Mesendoderm (in vitro differentiated cells): ENCODE measurements at regions not wholly inside any gene's neighbourhood (a gene's known extent, or its start where the extent isn't known, plus 50 kb on each side); places are given as distances from the start of the nearest gene placed in this dataset.

ENCODE experiments used
- DNase-seq: peaks from one replicate; pipeline ENCODE4 v3.0.0; 2013
- H2AK5ac ChIP-seq: 2 replicates; pipeline ENCODE4 v1.6.1; 2013; ENCODE audit warnings: low read length, inconsistent platforms
- H2BK120ac ChIP-seq: 2 replicates; pipeline ENCODE4 v1.6.1; 2013; ENCODE audit warnings: low read depth, mild to moderate bottlenecking, low read length, moderate library complexity, mixed read lengths
- H2BK15ac ChIP-seq: replicated peaks from 2 replicates; pipeline ENCODE4 v1.6.1; 2013; ENCODE audit warnings: low read depth, mild to moderate bottlenecking, moderate library complexity
- H2BK5ac ChIP-seq: 2 replicates; pipeline ENCODE4 v1.6.1; 2013; ENCODE audit warnings: low read length, inconsistent platforms
- H3K18ac ChIP-seq: 2 replicates; pipeline ENCODE4 v1.6.1; 2013; ENCODE audit warnings: mild to moderate bottlenecking, low read length, mixed read lengths
- H3K23ac ChIP-seq: one replicate; pipeline ENCODE4 v1.6.1; 2013; ENCODE audit warnings: low read length
- H3K27ac ChIP-seq: 2 replicates; pipeline ENCODE4 v1.5.1; 2013; ENCODE audit warnings: low read depth, mild to moderate bottlenecking, inconsistent platforms, low read length, moderate library complexity
- H3K27me3 ChIP-seq: 2 replicates; pipeline ENCODE4 v1.6.1; 2013; ENCODE audit warnings: low read length, control low read depth, mild to moderate bottlenecking, inconsistent platforms; ENCODE audit not compliant: insufficient read depth, poor library complexity
- H3K36me3 ChIP-seq: 2 replicates; pipeline ENCODE4 v1.6.1; 2013; ENCODE audit warnings: low read length, inconsistent platforms; ENCODE audit not compliant: control insufficient read depth, insufficient read depth
- H3K4ac ChIP-seq: one replicate; pipeline ENCODE4 v1.6.1; 2013; ENCODE audit warnings: low read depth, mild to moderate bottlenecking, low read length, moderate library complexity
- H3K4me1 ChIP-seq: 2 replicates; pipeline ENCODE4 v1.6.1; 2013; ENCODE audit warnings: low read depth, low read length, inconsistent platforms; ENCODE audit not compliant: control insufficient read depth
- H3K4me2 ChIP-seq: 2 replicates; pipeline ENCODE4 v1.6.1; 2013; ENCODE audit warnings: low read length
- H3K4me3 ChIP-seq: 2 replicates; pipeline ENCODE4 v1.5.1; 2013; ENCODE audit warnings: mild to moderate bottlenecking, low read length
- H3K56ac ChIP-seq: one replicate; pipeline ENCODE4 v1.6.1; 2013; ENCODE audit warnings: low read length
- H3K79me1 ChIP-seq: 2 replicates; pipeline ENCODE4 v1.6.1; 2013; ENCODE audit warnings: low read length, inconsistent platforms
- H3K79me2 ChIP-seq: 2 replicates; pipeline ENCODE4 v1.6.1; 2013; ENCODE audit warnings: mild to moderate bottlenecking, low read length; ENCODE audit not compliant: control insufficient read depth, insufficient read depth
- H3K9ac ChIP-seq: 2 replicates; pipeline ENCODE4 v1.6.1; 2013; ENCODE audit warnings: low read length, inconsistent platforms
- H4K5ac ChIP-seq: one replicate; pipeline ENCODE4 v1.6.1; 2013; ENCODE audit warnings: low read length
- H4K8ac ChIP-seq: one replicate; pipeline ENCODE4 v1.6.1; 2013; ENCODE audit warnings: low read depth, mild to moderate bottlenecking, control low read depth, low read length, moderate library complexity
- WGBS: extraction: QIAGEN DNeasy Blood & Tissue Kit; methylation state at CpG from one replicate; pipeline ENCODE4 v1.1.7; 2013; ENCODE audit warnings: low lambda C conversion rate, missing lambda C conversion rate; ENCODE audit not compliant: insufficient coverage; ENCODE audit errors: extremely low coverage; 5-methylcytosine and 5-hydroxymethylcytosine counted together

- H3K79me2 ChIP-seq: no peaks in the 10 kb centered on the region
- no peak overlapping the region for H3K27ac ChIP-seq
- H2BK5ac ChIP-seq: no peak overlapping the region
- H4K8ac ChIP-seq: no peak overlapping the region
- WGBS: no CpG with 5 or more reads among the region's 11 CpGs
- H3K79me1 ChIP-seq: no peaks in the 10 kb centered on the region
- no peak overlapping the region for H3K9ac ChIP-seq
- H3K4me2 ChIP-seq: no peak overlapping the region
- no peak overlapping the region for H2BK120ac ChIP-seq
- H3K27me3 ChIP-seq: no peaks in the 10 kb centered on the region
- no peak overlapping the region for H2AK5ac ChIP-seq
- no peaks in the 10 kb centered on the region for H3K4me1 ChIP-seq
- no peak overlapping the region for H3K4ac ChIP-seq
- no peak overlapping the region for H3K23ac ChIP-seq
- no peak for DNase-seq
- H3K4me3 ChIP-seq: no peak overlapping the region
- H4K5ac ChIP-seq: no peak overlapping the region
- H3K36me3 ChIP-seq: no peaks in the 10 kb centered on the region
- H2BK15ac ChIP-seq: no peak overlapping the region
- no peak overlapping the region for H3K18ac ChIP-seq
- H3K56ac ChIP-seq: no peak overlapping the region
Observed at GRCh38 chr11:32023370-32024305, 67.2 kb upstream of the RCN1 start.

- H3K4me2 ChIP-seq: no peak overlapping the region
- no peaks in the 10 kb centered on the region for H3K27me3 ChIP-seq
- no peak overlapping the region for H3K23ac ChIP-seq
- H3K79me2 ChIP-seq: no peaks in the 10 kb centered on the region
- H4K5ac ChIP-seq: no peak overlapping the region
- H3K18ac ChIP-seq: no peak overlapping the region
- H3K79me1 ChIP-seq: no peaks in the 10 kb centered on the region
- H3K4ac ChIP-seq: no peak overlapping the region
- H3K56ac ChIP-seq: no peak overlapping the region
- WGBS: 100% methylated on average over 1 of the region's 2 CpGs
- no peaks in the 10 kb centered on the region for H3K36me3 ChIP-seq
- no peak for DNase-seq
- H3K4me1 ChIP-seq: no peaks in the 10 kb centered on the region
- no peak overlapping the region for H3K27ac ChIP-seq
- no peak overlapping the region for H2BK15ac ChIP-seq
- no peak overlapping the region for H2AK5ac ChIP-seq
- no peak overlapping the region for H3K9ac ChIP-seq
- H3K4me3 ChIP-seq: no peak overlapping the region
- no peak overlapping the region for H2BK5ac ChIP-seq
- no peak overlapping the region for H2BK120ac ChIP-seq
- H4K8ac ChIP-seq: no peak overlapping the region
Observed at GRCh38 chr11:32018672-32019071, 72.2 kb upstream of the RCN1 start.

GRCh38 chr11:32016111-32016510 is 74.8 kb upstream of the RCN1 start:
- H2AK5ac ChIP-seq: no peak overlapping the region
- H3K4me3 ChIP-seq: no peak overlapping the region
- H3K4ac ChIP-seq: no peak overlapping the region
- H3K4me1 ChIP-seq: no peaks in the 10 kb centered on the region
- no peak overlapping the region for H3K27ac ChIP-seq
- no peaks in the 10 kb centered on the region for H3K79me2 ChIP-seq
- H3K27me3 ChIP-seq: no peaks in the 10 kb centered on the region
- H3K23ac ChIP-seq: no peak overlapping the region
- no peak overlapping the region for H2BK15ac ChIP-seq
- H2BK5ac ChIP-seq: no peak overlapping the region
- no peaks in the 10 kb centered on the region for H3K36me3 ChIP-seq
- no CpG with 5 or more reads among the region's 2 CpGs for WGBS
- DNase-seq: no peak
- H2BK120ac ChIP-seq: no peak overlapping the region
- no peak overlapping the region for H3K4me2 ChIP-seq
- no peak overlapping the region for H4K8ac ChIP-seq
- H3K79me1 ChIP-seq: no peaks in the 10 kb centered on the region
- H4K5ac ChIP-seq: no peak overlapping the region
- H3K9ac ChIP-seq: no peak overlapping the region
- H3K18ac ChIP-seq: no peak overlapping the region
- no peak overlapping the region for H3K56ac ChIP-seq

GRCh38 chr11:32015427-32015826 is 75.4 kb upstream of the RCN1 start:
- H3K4me2 ChIP-seq: no peak overlapping the region
- H3K36me3 ChIP-seq: no peaks in the 10 kb centered on the region
- H3K4me1 ChIP-seq: no peaks in the 10 kb centered on the region
- no peak overlapping the region for H3K56ac ChIP-seq
- no peak overlapping the region for H3K27ac ChIP-seq
- DNase-seq: no peak
- no peak overlapping the region for H4K5ac ChIP-seq
- no peaks in the 10 kb centered on the region for H3K79me2 ChIP-seq
- H2BK120ac ChIP-seq: no peak overlapping the region
- no peak overlapping the region for H2BK5ac ChIP-seq
- H3K4ac ChIP-seq: no peak overlapping the region
- no peaks in the 10 kb centered on the region for H3K27me3 ChIP-seq
- H3K18ac ChIP-seq: no peak overlapping the region
- no peak overlapping the region for H4K8ac ChIP-seq
- no peaks in the 10 kb centered on the region for H3K79me1 ChIP-seq
- no CpG with 5 or more reads among the region's 4 CpGs for WGBS
- no peak overlapping the region for H2BK15ac ChIP-seq
- no peak overlapping the region for H3K4me3 ChIP-seq
- H3K23ac ChIP-seq: no peak overlapping the region
- no peak overlapping the region for H2AK5ac ChIP-seq
- H3K9ac ChIP-seq: no peak overlapping the region

DNA sequence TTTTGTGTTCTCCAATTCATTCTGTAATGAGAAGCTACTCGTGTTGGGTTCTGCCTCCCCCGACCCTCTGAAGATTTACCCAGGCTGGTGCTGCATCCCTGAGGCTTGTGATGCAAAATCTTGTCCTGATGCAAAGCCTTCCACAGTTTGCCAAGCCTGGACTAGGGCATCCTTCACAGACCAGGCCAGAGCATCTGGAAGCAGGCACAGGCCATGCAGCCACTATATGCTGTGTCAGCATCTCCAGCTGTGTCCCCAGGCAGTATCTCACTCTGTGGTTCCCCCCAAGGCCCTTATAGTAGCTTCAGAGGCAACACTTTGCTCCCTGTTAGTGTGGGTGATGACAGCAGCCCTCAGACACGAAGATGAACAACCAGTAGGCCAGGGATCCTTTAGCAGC is 77.3 kb upstream of the RCN1 start:
- no peaks in the 10 kb centered on the region for H3K79me1 ChIP-seq
- H2AK5ac ChIP-seq: no peak overlapping the region
- H4K5ac ChIP-seq: no peak overlapping the region
- H3K4me2 ChIP-seq: no peak overlapping the region
- H2BK15ac ChIP-seq: no peak overlapping the region
- H4K8ac ChIP-seq: no peak overlapping the region
- no peaks in the 10 kb centered on the region for H3K79me2 ChIP-seq
- H3K9ac ChIP-seq: no peak overlapping the region
- H3K56ac ChIP-seq: no peak overlapping the region
- no peak overlapping the region for H3K4me3 ChIP-seq
- WGBS: no CpG with 5 or more reads among the region's 3 CpGs
- no peaks in the 10 kb centered on the region for H3K27me3 ChIP-seq
- H3K4me1 ChIP-seq: no peaks in the 10 kb centered on the region
- no peak overlapping the region for H3K27ac ChIP-seq
- no peak overlapping the region for H3K23ac ChIP-seq
- no peak overlapping the region for H3K18ac ChIP-seq
- no peak for DNase-seq
- no peak overlapping the region for H2BK120ac ChIP-seq
- no peak overlapping the region for H2BK5ac ChIP-seq
- H3K4ac ChIP-seq: no peak overlapping the region
- no peaks in the 10 kb centered on the region for H3K36me3 ChIP-seq

DNA sequence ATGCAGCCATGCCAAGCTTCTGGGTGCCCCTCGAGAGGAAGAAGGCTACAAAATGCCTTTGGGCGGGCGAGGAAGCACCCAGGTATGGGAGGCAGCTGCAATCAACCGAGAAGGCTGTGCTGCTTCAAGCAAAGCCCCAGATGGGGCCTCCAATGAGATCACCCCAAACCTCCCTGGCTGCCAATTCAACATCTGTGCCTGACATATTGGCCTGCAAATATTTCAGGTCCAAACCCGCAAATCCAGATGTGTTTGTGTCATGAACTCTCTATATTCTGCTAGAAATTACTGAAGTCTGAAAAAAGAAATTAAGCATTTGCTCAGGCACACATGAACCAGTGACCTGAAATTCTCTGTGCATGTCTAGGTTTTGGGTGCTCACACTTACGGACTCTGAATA is 78.8 kb upstream of the RCN1 start:
- Histone ChIP-seq H3K18ac (no peak overlapping the region), H3K9ac (no peak overlapping the region), H3K79me1 (no peaks in the 10 kb centered on the region), H2BK5ac (no peak overlapping the region), H4K5ac (no peak overlapping the region), H2AK5ac (no peak overlapping the region), H4K8ac (no peak overlapping the region), H3K4me3 (no peak overlapping the region), H3K4me2 (no peak overlapping the region), H3K4ac (no peak overlapping the region), H3K27ac (no peak overlapping the region), H2BK15ac (no peak overlapping the region), H3K36me3 (no peaks in the 10 kb centered on the region), H3K23ac (no peak overlapping the region), H3K56ac (no peak overlapping the region), H3K4me1 (no peaks in the 10 kb centered on the region), H3K27me3 (no peaks in the 10 kb centered on the region), H2BK120ac (no peak overlapping the region), H3K79me2 (no peaks in the 10 kb centered on the region)
- DNase-seq: no peak
- no CpG with 5 or more reads among the region's 6 CpGs for WGBS
